Bone marrow (tissue), 2 donors: ENCODE measurements at regions not wholly inside any gene's neighbourhood (a gene's known extent, or its start where the extent isn't known, plus 50 kb on each side); places are given as distances from the start of the nearest gene placed in this dataset.
A peak's percentile ranks its signal among the peaks of the same experiment; 100 is the strongest.

Experiments
- DNase-seq, 2 donors: peaks; one replicate each; lab custom pipeline; 2025; lab: John Stamatoyannopoulos, UW

- no peak for DNase-seq
These were observed 59.3 kb upstream of the UBE2E1 start for GRCh38 chr3:23746441-23746840.

DNA sequence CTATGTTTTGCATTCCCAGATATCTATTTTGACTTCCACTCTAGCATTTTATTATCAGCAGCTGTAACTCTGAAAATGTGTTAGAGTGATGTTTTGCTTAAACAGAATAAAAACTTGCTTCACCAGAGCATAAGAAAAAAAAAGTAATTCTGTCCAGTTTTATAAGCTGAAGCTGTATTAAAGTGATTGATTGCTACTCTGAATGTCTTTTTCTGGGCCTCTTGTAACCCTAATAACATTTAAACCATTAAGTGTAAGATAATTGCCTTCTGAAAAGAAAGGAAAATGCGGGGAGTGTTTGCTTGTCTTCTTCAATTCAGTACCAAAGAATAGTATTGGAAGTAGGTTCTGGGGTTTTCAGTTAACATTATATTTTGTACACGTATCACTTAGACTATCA is 57.9 kb upstream of the UBE2E1 start:
- no peak for DNase-seq

- DNase-seq, result peak in 1 of 2 donors; percentile 62
These were observed 57.2 kb upstream of the UBE2E1 start for GRCh38 chr3:23748398-23749110.

DNA sequence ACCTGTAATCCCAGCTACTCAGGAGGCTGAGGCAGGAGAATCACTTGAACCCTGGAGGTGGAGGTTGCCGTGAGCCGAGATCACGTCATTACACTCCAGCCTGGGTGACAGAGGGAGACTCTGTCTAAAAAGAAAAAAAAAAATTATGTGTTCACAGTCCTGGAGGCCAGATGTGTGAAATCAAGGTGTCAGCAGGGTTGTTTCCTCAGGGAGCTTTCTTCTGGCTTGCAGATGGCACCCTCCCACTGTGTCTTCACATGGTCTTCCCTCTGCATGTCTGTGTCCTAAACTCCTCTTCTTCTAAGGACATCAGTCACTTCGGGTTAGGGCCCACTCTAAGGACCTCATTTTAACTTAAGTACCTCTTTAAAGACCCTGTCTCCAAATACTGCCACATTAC is 56.1 kb upstream of the UBE2E1 start:
- no peak for DNase-seq

DNA sequence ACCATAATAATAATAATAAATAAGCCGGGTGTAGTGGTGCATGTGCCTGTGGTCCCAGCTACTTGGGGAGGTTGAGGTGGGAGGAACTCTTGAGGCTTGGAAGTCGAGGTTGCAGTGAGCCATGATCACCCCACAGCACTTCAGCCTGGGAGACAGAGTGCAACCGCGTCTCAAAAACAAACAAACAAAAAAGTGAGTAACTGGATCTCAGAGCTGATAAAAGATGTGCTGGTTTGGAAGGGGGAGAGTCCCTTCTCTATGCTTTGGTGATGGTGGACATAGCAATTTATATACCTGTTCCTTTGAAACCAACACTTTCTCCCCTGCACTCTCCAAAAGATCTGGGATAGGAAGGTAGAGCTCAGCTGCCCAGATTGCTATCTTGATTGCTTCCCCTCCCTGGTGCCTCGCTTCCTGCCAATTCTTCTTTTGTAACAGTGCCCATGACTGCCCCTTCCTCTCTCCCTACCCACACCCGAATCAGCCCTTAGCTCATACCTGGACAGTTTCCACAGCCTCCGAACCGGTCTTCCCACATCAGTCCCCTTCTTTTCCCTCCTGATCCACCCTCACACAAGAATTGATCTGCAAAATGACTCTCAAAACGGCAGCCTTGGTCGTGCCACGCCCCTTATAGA is 55.1 kb upstream of the UBE2E1 start:
- no peak for DNase-seq

GRCh38 chr3:23751212-23751723 is 54.5 kb upstream of the UBE2E1 start:
- DNase-seq, result no peak

DNA sequence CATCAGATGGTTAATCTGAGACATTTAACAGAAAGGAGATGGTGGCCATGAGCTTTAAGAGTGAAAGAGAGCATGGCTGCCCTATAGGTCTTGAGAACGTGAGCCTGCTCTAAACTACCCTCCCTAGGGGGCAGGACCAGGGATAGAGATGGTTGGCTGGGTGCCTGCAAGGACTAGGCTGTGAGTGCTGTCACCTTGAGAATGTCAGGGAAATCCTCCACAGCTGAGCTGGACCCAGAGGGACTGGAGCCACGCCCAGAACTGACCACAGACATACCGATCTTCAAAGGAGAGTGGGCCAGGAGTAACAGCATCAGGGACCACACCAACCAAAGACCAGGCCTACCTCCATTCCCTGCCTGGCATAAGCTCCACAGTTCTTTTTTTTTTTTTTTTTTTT is 53.6 kb upstream of the UBE2E1 start:
- no peak for DNase-seq

DNA sequence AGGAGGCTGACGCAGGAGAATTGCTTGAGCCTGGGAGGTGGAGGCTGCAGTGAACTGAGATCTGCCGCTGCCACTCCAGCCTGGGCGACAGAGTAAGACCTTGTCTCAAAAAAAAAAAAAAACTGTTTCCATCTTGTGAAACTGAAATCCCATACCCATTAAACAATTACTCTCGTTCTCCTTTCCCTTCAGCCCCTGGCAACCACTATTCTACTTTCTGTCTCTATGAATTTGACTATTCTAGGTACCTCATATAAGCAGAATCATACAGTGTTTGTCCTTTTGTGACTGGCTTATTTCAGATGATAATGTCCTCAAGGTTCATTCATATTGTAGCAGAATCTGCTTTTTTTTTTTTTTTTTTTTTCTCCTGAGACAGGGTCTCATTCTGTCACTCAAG is 51.5 kb upstream of the UBE2E1 start:
- DNase-seq, result no peak
